ENCODE measurements at regions not wholly inside any gene's neighbourhood (a gene's known extent, or its start where the extent isn't known, plus 50 kb on each side); places are given as distances from the start of the nearest gene placed in this dataset.

- no peak for DNase-seq (ENCODE audit: low spot score)
Observed at GRCh38 chr9:1429297-1429696, 379.1 kb downstream of the DMRT2 start.

DNA sequence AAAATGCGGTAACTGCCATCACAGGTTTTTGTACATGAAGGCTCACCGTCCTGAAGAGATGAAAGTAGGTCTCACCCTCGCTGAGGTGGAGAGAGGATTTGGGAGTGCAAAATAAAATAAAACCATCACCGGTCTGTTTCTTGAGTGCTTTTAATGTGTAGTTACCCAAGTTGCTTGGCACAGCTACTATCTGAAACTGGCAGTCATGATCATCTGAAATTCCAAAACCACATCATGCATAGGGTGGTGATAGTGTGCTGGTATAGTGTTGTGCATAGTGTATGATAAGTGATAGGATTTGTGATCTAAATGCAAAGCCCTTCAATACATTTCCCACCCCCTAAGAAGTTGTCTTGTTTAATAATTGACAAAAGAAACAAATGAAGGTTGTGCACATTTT, 381.3 kb downstream of the DMRT2 start:
- DNase-seq (ENCODE audit: low spot score) = no peak

DNA sequence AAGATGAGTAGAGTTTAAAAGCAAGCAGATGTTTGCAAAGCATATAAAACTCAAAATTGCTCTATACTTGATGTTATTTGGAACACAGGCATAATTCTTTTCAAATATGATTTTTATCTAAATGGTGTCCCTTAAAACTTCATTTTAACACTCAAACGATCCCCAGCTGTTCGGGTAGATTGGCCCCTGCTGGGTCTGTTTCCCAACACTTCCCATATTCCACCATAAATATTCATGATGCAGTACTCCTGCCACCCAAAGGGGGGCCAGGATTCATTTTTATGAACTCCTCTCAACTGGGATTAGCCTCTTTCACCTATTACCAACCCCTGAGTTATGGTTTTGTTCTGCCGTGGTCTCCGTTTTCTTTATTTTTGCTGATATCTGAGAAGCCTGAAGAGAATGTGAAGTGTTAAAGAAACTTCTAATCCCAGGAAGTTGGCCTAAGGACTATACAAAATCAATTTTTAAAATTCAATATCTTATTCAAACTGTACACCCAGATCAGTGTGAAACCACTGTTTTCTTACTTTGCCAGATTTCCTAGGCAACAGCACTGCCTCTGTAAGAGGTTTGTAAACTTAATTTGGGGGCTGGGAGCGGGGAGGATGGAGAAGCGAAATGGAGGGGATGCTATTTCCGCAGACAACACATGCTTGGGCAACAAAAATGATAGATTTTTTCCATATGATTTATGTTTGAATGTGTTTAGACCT, 384.1 kb downstream of the DMRT2 start:
- DNase-seq (ENCODE audit: low spot score) = no peak

- DNase-seq (ENCODE audit: low spot score) = no peak
Observed at GRCh38 chr9:1434811-1435210, 384.7 kb downstream of the DMRT2 start.

GRCh38 chr9:1440256-1440655, 390.1 kb downstream of the DMRT2 start:
- DNase-seq (ENCODE audit: low spot score) = no peak

DNA sequence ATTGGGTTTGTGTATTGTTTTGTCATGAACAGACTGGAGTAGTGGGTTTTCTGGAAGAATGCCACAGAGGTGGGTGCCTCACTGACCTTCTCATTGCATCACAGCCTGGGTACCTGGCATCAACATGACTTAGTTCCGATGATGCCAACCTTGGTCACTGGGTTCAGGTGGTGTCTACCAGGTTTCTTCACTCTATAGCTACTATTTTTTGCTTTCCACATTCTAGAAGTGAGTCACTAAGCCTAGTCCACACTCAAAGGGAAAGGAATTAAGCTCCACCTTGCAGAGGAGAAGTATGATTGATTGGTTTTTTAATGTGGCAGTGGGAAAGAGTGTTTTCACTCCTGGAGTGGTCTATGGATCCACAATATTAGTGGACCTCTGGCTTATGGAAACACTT, 391.9 kb downstream of the DMRT2 start:
- no peak for DNase-seq (ENCODE audit: low spot score)

DNA sequence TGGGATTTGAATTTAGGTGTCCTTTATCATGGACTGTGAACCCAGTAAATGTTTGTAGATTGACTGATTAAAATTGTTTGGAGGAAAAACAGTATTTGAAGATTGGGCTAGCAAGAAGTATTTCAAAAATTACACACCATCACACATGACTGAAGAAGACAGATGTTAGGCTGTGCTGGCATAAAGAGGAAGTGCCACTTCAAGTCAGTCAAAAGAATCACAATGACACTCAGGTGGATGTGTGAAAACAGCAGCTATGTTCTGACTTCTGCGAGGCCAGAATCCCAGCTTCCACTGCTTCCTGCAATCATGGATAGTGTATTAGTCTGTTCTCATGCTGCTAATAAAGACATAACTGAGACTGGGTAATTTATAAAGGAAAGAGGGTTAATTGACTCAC, 393.3 kb downstream of the DMRT2 start:
- DNase-seq (ENCODE audit: low spot score) = no peak

DNA sequence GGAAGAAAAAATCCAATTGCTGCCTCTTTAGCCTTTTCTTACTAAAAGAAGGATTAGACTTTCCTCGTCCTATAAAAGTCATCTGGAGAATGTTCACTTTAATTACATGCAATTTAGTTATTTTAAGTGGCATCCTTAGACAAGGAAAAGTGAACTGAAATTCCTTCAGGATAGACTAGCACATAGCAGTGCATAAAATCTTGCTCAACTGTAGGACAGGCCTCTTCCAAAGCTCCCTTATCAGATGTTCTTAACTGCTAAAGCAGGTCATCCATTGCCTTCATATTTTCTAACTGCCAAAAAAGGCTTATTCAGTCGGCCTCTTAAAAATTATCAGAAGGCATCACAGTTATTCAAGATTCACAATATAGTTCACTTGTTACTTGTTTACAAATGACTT, 396.5 kb downstream of the DMRT2 start:
- DNase-seq (ENCODE audit: low spot score) = no peak

- DNase-seq (ENCODE audit: low spot score) = no peak
Observed at GRCh38 chr9:1453636-1454035, 403.5 kb downstream of the DMRT2 start.

DNA sequence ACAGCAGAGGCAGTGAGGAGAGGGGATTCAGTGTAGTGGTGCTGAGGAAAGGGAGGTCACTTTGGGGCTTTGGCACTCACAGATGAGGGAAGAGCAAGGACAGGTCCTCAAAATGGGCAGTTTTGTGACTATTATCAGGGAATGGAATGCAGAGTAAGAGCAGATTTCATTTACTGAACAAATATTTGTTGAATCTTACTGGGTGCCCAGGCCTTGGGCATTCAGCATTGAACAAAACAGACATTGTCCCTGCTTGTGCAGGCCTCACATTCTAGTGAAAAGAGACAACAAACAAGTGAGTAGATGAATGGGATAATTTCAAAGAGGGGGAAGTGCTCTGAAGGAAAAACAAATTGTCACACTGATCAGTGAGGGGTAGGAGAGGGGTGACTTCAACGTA, 404.1 kb downstream of the DMRT2 start:
- no peak for DNase-seq (ENCODE audit: low spot score)

DNA sequence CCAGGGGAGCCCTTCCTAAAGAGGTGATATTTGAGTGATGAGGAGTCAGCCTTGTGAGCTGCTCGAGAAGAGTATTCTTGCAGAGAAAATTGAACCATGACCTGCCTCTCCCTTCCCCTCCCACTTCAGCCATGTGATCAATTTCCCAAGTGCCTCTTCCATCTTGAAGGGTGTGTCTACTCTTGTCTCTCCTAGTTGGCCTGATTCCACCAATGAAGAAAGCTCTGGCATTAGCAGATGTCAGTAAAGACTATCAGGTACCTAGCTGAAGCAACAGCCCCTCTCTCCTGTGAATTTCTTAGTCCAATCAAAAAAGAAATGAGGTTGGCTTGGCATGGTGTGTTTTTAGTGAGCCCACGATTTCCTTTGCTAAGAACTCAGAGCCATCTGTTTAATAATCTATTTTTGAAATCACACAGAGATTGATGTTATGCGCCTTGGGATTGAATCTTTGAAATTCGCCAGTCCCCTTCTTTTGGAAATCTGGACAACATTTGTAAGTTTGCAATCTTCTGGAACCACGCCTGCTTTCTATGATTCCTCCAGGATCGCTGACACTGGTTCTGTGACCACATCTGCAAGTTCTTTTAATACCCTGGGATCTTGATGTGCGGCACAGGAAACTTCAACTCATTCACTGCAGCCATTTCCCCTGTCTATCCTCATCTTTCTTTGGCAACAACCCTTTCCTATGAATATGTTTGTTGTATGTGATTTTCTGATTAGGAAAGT, 404.6 kb downstream of the DMRT2 start:
- DNase-seq (ENCODE audit: low spot score) = no peak

DNA sequence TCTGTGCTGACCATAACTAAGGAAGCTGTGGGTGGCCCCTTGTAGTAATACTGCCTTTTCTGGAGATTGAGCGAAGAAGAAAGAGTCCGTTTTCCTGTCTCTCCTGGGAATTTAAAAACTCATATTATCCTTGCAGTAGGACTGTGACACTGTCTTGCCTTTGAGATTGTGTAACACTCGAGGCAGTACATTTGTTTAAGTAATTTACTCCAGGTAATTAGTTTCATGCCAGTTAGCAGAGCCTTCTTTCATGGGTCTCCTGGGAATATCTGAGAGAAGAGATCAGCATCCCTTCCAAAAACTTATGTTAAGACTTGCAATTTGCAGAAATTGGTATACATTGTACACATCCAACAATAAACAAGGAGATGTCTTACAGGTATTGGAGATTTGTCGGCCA, 405.6 kb downstream of the DMRT2 start:
- DNase-seq (ENCODE audit: low spot score) = no peak

DNA sequence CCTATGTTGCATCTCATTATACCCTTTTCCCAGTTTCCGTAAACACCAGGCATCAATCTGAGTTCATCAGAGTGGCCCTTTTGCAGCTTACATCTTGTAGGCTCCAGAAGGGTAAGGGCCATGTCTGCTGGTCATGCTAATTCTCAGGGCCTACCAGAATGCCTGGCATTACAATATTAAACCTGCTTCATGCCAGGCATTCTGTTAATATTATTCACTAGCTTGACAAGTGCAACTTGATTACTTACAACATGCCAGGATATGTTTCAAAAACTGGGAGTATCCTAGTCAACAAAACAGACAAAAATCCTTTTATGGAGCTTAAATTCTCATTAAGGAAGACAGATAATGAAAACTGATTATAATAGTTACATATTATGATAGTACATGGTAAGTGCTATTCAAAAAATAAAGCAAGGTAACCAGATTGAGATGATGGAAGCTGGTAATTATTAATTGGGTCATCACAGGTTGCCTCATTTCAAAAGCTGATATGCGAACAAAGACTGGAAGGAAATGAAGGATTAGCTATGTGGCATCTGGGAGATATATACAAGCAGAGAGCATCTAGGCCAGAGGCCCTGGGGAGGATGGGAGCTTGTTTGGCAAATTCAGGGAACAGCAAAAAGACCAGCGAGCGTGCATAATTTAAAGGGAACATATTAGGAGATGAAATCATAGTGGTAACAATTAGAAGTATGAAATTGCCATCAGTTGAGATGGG, 406.3 kb downstream of the DMRT2 start:
- DNase-seq (ENCODE audit: low spot score) = no peak

GRCh38 chr9:1457460-1457859, 407.3 kb downstream of the DMRT2 start:
- DNase-seq (ENCODE audit: low spot score) = no peak

DNA sequence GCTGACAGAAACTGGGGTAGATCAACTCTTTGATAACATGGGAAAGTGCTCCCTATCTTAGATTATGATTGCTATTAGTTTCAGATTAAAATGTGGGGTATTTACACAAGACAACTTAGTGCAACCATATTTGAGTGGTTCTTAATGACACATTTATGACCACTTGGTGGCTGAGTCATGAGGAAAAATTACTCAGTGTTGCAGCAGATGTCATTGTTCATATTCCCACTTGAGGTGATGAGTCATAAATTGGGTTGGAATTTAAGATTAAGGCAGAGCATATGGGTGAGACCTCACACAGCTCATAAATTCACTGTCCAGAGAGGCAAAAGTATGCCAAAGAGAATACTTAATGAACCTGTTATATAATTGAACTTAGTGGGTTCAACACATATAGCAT, 408.3 kb downstream of the DMRT2 start:
- no peak for DNase-seq (ENCODE audit: low spot score)

- no peak for DNase-seq (ENCODE audit: low spot score)
Observed at GRCh38 chr9:1460143-1460769, 410.1 kb downstream of the DMRT2 start.

GRCh38 chr9:1461812-1462211, 411.7 kb downstream of the DMRT2 start:
- no peak for DNase-seq (ENCODE audit: low spot score)

DNA sequence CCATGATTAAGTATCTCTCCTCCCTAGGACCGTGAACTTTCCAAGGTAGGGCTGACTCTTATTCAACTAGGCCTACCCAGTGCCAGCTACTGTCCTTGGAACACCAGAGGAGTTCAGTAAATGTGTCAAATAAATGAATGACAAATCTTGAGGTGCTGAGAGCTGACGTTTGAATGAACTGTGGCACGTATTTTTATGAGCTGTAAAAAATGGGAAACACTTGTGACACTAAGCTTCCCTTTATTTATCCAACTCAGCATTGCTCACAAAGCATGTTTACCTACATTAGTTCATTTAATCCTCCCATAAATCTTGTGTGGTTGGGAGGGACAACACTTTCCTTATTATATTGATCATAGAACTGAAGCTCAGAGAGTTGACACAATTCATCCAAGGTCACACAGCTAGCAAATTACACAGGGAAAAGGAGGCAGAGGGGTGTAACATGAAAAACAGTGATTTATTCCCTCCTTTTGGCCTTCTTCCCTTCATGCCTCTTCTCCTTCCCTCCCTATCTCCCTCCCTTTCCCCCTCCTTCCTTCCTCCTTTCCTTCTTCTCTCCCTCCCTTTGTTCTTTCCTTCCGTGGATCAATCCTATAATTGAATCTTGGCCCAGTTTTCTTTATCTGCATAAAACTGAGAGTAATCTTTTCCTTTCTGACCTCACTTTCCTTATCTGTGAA, 412.6 kb downstream of the DMRT2 start:
- DNase-seq (ENCODE audit: low spot score) = no peak

DNA sequence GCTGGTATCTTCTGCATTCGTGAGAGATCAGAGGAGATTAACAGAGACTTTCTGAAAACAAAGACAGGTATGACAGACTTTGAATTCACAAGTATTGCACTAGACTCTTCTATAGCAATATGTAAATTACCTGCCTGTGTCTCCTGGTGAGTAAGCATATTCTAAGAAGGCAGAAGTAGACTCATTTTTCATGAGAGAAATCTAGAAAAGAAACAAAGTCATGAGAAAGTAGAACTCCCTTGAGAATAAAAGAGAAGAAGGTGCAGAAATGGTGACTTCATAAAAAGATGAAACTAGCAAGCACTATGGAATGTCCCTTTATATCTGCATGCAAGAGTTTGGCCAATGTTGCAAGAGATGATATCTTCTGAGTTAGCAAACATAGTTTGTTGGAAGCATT, 419.8 kb downstream of the DMRT2 start:
- no peak for DNase-seq (ENCODE audit: low spot score)

- DNase-seq (ENCODE audit: low spot score) = no peak
Observed at GRCh38 chr9:1473956-1474634, 423.9 kb downstream of the DMRT2 start.

GRCh38 chr9:1474671-1475070, 424.5 kb downstream of the DMRT2 start:
- DNase-seq (ENCODE audit: low spot score) = no peak

All from hepatic stellate cell (primary cell).